NT2/D1 (cell line): ENCODE measurements at regions not wholly inside any gene's neighbourhood (a gene's known extent, or its start where the extent isn't known, plus 50 kb on each side); places are given as distances from the start of the nearest gene placed in this dataset.

Source experiments
- DNase-seq: peaks from one replicate; pipeline ENCODE4 v3.0.0-alpha.2; 2011; ENCODE audit warnings: low read depth, low spot score
- H3K27me3 ChIP-seq: 2 replicates; pipeline ENCODE4 v1.6.0; 2011; ENCODE audit warnings: mild to moderate bottlenecking; ENCODE audit not compliant: insufficient read length, insufficient read depth
- H3K36me3 ChIP-seq: 2 replicates; pipeline ENCODE4 v1.6.1; 2011; ENCODE audit warnings: mild to moderate bottlenecking, low read length, mixed read lengths; ENCODE audit not compliant: insufficient read depth, insufficient read length
- H3K4me1 ChIP-seq: 2 replicates; pipeline ENCODE4 v1.5.1; 2011; ENCODE audit not compliant: insufficient read depth, insufficient read length
- H3K4me3 ChIP-seq: 2 replicates; pipeline ENCODE4 v1.5.1; 2011; ENCODE audit warnings: low read depth; ENCODE audit not compliant: insufficient read length
- H3K9ac ChIP-seq: 2 replicates; pipeline ENCODE4 v1.6.0; 2011; ENCODE audit warnings: low read depth; ENCODE audit not compliant: insufficient read length
- H3K9me3 ChIP-seq: 2 replicates; pipeline ENCODE4 v1.5.1; 2011; ENCODE audit warnings: mild to moderate bottlenecking, low read length; ENCODE audit not compliant: insufficient read depth
- SUZ12 ChIP-seq: IDR thresholded peaks from 2 replicates; pipeline ENCODE4 v1.6.1; 2011; ENCODE audit not compliant: insufficient read length, insufficient read depth; ENCODE audit errors: extremely low read depth
- YY1 ChIP-seq: IDR thresholded peaks from 2 replicates; pipeline ENCODE4 v1.6.1; 2011; ENCODE audit not compliant: insufficient read length, insufficient read depth
- ZNF274 ChIP-seq: IDR thresholded peaks from 2 replicates; pipeline ENCODE4 v1.6.1; 2011; ENCODE audit warnings: mild to moderate bottlenecking, low read depth, low read length

- H3K4me1 ChIP-seq: no peaks in the 10 kb centered on the region
- no peaks in the 10 kb centered on the region for H3K27me3 ChIP-seq
- H3K4me3 ChIP-seq: no peak overlapping the region
- TF ChIP-seq SUZ12: no peak
- no peak for TF ChIP-seq YY1
- no peak for TF ChIP-seq ZNF274
- DNase-seq: no peak
- H3K9me3 ChIP-seq: 0 out of 2 replicates have a peak, but pooled peaks cover 3% of the 10 kb centered on the region
- H3K9ac ChIP-seq: no peak overlapping the region
- H3K36me3 ChIP-seq: no peaks in the 10 kb centered on the region
Observed at GRCh38 chr13:100881291-100881864, 206.8 kb upstream of the TMTC4 start.

GRCh38 chr13:100880166-100880565 is 205.6 kb upstream of the TMTC4 start:
- Histone ChIP-seq H3K4me3 (no peak overlapping the region), H3K4me1 (no peaks in the 10 kb centered on the region), H3K9ac (no peak overlapping the region), H3K27me3 (no peaks in the 10 kb centered on the region), H3K36me3 (no peaks in the 10 kb centered on the region), H3K9me3 (peaks cover 5% of the 10 kb centered on the region; the same call in 1 of the 2 replicates)
- TF ChIP-seq YY1 (no peak), SUZ12 (no peak), ZNF274 (no peak)
- no peak for DNase-seq

GRCh38 chr13:100879255-100879654 is 204.7 kb upstream of the TMTC4 start:
- no peaks in the 10 kb centered on the region for H3K27me3 ChIP-seq
- H3K9ac ChIP-seq: no peak overlapping the region
- H3K4me3 ChIP-seq: no peak overlapping the region
- TF ChIP-seq SUZ12 (no peak), ZNF274 (no peak), YY1 (no peak)
- peaks cover 5% of the 10 kb centered on the region; the same call in 1 of the 2 replicates for H3K9me3 ChIP-seq
- H3K4me1 ChIP-seq: no peaks in the 10 kb centered on the region
- no peak for DNase-seq
- no peaks in the 10 kb centered on the region for H3K36me3 ChIP-seq

GRCh38 chr13:100876044-100876403 is 201.4 kb upstream of the TMTC4 start:
- TF ChIP-seq SUZ12: no peak
- TF ChIP-seq ZNF274: no peak
- TF ChIP-seq YY1: no peak
- DNase-seq: no peak
- Histone ChIP-seq H3K36me3 (no peaks in the 10 kb centered on the region), H3K9ac (no peak overlapping the region), H3K27me3 (no peaks in the 10 kb centered on the region), H3K9me3 (peaks cover 5% of the 10 kb centered on the region; the same call in 1 of the 2 replicates), H3K4me1 (no peaks in the 10 kb centered on the region), H3K4me3 (no peak overlapping the region)

GRCh38 chr13:100875392-100876043 is 200.9 kb upstream of the TMTC4 start:
- H3K4me3 ChIP-seq: no peak overlapping the region
- H3K9ac ChIP-seq: no peak overlapping the region
- DNase-seq: no peak
- peaks cover 5% of the 10 kb centered on the region; the same call in 1 of the 2 replicates for H3K9me3 ChIP-seq
- H3K4me1 ChIP-seq: no peaks in the 10 kb centered on the region
- no peaks in the 10 kb centered on the region for H3K27me3 ChIP-seq
- no peaks in the 10 kb centered on the region for H3K36me3 ChIP-seq
- no peak for TF ChIP-seq YY1
- TF ChIP-seq ZNF274: no peak
- TF ChIP-seq SUZ12: no peak

- no peak for DNase-seq
- Histone ChIP-seq H3K9ac (no peak overlapping the region), H3K27me3 (no peaks in the 10 kb centered on the region), H3K9me3 (peaks cover 5% of the 10 kb centered on the region; the same call in 1 of the 2 replicates), H3K4me1 (no peaks in the 10 kb centered on the region), H3K4me3 (no peak overlapping the region), H3K36me3 (no peaks in the 10 kb centered on the region)
- TF ChIP-seq SUZ12 (no peak), YY1 (no peak), ZNF274 (no peak)
Observed at GRCh38 chr13:100872761-100873160, 198.2 kb upstream of the TMTC4 start.

GRCh38 chr13:100870898-100871297 is 196.3 kb upstream of the TMTC4 start:
- no peaks in the 10 kb centered on the region for H3K36me3 ChIP-seq
- peaks cover 10% of the 10 kb centered on the region for H3K9me3 ChIP-seq
- DNase-seq: no peak
- no peak overlapping the region for H3K4me3 ChIP-seq
- H3K27me3 ChIP-seq: no peaks in the 10 kb centered on the region
- H3K9ac ChIP-seq: no peak overlapping the region
- TF ChIP-seq YY1 (no peak), SUZ12 (no peak), ZNF274 (no peak)
- H3K4me1 ChIP-seq: no peaks in the 10 kb centered on the region
